Stimulated activated CD8-positive, alpha-beta memory T cell treated with anti-CD3 and anti-CD28 coated beads, Interleukin-15, amount 100 ng/mL, for 1 hour (primary cell): ENCODE measurements at regions not wholly inside any gene's neighbourhood (a gene's known extent, or its start where the extent isn't known, plus 50 kb on each side); places are given as distances from the start of the nearest gene placed in this dataset.

Experiments
- DNase-seq: peaks from one replicate; pipeline ENCODE4 v3.0.0-alpha.2; 2020; ENCODE audit warnings: low read depth

DNA sequence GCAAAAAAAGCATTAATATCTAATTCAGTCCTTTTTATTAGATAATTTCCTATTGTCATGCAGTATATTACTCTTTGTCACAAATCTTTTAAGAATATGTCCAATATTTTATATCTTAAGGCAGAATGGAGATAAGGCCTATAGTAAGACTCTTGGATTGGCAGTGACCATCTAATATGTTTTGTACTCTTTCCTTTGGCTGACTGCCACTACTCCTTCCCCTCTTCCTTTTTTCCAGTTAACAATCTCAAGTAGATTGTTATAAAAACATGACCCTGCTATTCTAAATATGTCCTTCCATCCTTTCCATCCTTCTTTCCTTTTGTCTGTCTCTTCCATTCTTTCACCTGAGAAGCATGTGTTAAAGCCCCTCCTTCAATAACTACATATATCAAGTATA is 92.8 kb upstream of the TMEM168 start:
- DNase-seq = no peak

DNA sequence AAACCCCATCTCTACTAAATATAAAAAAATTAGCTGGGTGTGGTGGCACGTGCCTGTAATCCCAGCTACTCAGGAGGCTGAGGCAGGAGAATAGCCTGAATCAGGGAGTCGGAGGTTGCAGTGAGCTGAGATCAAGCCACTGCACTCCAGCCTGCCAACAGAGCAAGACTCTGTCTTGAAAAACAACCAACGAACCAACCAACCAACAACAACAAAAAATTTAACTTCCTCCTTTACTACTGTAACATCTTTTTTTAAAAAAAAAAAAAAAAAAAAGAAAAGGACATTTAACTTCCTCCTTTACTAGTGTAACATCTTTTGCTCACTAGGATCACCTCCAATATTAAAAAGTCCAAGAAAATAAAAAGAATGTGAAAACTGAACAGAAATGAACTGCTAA is 92.3 kb upstream of the TMEM168 start:
- DNase-seq = no peak

DNA sequence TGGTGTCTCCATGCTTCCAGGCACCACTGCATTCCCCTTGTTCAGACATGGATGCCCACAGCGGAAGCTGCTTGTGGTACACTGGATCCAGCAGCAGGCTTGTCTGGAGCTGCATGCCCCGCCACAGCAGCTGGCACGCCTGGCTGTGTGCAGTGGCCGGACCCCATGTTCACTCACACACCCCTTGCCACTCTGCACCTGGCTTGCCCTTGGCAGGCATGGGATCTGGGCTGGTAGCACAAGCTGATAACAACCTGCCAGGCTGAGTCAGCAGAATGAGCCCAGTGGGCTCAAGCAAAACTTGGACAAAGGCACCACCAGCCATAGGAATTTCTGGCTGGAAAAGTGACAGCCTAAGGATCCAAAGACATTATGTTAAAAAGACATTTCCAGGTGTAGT is 91.8 kb upstream of the TMEM168 start:
- DNase-seq = no peak

DNA sequence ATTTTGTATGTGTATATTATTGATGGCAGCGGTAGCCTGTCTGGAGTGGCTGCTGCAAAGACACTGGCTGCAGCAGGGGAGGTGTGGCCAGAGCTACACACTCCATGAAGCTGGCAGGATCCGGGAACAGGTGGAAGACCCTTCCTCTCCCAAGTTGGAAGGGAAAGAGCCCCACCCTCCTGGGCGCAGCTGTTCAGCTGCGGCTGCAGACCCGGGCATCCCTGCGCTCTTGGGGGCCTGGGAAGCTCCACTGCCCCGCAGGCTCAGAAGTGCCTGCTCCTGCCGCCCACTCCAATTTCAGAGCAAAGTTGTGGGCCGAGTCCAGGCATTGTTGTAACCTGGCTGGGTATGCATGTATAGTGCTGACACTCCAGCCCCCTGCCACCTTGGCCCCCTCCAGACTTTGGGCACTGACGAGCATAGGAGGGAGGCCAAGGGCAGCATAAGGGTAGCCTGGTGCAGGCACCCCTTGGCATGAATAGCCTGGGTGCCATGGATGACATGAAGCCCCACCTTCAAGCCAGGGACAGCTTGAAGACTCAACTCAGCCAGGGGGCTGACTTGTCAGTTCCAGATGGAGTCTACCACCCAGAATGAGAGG is 90.7 kb upstream of the TMEM168 start:
- no peak for DNase-seq

DNA sequence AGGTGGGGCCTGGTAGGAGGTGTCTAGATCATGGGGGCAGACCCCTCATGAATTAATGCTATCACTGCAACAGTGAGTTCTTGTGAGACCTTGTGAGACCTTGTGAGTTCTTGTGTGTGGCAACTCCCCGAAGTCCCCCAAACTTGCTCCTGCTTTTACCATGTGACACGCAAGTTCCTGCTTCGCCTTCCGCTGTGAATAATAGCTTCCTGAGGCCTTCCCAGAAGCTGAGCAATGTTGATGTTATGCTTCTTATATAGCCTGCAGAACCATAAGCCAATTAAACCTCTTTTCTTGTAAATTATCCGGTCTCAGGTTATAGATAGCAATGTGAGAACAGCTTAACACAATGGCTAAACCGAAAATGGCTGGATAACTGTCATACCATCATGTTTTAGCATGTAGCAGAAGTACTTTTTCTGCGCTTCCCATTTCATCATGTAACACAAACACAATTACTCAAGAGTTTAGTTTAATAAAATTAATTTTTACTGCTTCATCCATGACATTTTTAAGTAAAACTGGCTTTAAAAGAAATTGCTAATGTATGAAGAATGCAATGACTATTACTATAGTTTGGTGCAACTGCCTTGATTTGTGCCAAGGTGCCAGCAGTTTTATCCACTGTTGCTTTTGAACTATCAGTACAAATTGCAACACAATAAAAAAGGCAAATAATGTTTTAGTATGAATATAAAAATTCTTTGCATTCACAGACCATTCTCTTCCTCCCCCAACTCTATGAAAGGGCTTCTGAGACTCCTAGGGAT is 87.7 kb upstream of the TMEM168 start:
- DNase-seq = no peak

DNA sequence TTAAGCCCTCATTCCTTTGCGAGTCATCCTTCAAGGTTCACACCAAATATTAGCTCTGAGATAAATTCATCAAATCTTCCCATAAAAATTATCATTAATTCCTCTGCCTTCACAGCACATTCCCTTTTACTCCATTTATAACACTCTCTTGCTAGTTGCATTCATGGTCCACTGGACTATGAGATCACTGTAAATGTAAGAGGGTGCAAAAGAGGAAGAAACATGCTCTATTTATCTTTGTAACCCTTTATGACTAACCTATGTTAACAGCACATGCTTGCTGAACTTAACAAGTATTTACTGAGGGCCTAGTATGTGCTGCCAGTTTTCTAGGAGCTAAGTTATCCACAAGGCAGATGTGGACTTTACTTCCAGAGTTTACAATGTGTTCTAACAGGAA is 86.7 kb upstream of the TMEM168 start:
- DNase-seq = no peak

DNA sequence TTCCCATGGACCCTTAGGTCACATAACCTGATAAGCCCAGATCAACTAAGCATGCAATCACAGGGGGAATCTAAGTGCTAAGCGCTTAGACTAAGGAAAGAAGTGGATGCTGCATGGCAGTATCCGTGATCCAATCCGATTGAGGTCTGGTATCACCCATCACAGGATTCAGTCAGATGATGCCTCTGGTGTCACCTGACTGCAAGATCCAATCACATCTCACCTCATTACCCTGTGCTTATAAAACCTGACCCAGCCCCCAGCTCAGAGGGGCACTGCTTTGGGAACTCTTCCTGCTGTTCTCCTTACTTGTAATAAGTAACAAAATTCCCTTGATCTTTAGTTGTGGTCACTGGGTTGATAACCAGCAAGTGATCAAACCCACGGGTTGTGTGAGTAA is 84.7 kb upstream of the TMEM168 start:
- DNase-seq = no peak

DNA sequence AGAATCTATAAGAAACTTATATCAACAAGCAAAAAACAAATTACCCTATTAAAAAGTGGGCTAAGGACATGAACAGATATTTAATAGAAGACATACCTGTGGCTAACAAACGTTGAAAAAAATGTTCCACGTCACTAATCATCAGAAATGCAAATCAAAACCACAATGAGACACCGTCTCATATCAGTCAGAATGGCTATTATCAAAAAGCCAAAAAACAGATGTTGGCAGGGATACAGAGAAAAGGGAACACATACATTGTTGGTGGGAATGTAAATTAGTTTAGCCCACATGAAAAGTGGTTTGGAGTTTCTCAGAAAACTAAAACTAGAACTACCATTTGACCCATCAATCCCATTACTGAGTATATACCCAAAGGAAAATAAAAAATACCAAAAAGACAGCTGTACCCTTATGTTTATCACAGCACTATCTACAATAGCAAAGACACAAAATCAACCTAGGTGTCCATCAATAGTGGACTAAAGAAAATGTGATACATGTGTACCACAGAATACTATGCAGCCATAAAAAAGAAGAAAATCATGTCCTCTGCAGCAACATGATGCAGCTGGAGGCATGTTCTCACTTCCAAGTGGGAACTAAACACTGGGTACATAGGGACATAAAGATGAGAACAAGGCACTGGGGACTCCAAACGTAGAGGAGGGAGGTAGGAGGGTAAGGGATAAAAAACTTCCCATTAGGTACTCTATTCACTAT is 83.8 kb upstream of the TMEM168 start:
- DNase-seq = no peak

DNA sequence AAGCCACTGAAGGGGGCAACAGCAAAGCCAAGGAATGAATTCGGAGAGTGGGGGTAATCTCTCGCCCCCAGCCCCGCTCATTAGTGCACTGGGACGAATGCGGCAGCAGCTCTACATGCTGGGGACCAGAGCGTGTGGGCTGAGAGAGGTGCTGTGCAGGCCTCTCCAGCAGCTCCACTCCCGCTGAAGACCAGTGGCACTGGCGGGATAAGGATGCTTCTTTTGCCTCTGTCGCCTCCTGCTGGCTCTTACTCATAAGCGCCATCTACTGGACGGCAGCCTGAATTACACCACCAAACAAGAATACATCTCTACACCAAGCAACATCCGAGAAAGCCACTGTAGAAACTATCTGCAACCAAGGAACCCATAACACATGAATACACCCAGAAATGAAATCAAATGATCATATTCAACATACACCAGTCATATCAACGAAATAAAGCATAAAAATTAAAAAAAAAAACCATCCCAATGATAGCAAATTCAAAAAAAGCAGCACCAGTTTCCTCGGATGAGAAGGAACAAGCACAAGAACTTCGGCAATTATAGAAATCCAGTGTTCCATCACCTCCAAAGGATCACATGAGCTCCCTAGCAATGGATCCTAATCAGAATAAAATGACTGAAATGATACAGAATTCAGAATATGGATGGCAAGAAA is 79.0 kb upstream of the TMEM168 start:
- peak; percentile 14 for DNase-seq

DNA sequence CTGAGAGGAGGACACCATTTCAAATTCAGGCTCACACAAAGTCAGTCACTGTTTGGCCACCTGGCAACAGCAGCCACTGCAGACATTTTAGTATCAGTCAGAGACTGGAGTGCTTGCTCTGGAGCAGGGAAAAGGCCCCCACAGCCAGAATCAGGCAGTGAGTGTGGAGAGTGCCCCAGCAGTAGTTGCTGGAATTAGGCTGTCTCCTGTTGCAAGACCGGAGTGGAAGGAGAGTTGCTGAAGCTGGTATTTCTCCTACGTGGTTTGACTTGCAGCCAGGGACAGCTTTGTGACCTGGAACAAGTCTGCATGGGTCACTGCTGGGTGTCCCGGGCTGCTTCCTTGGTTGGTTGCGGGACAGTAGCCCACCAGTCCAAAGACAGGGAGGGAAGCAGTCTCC is 78.4 kb upstream of the TMEM168 start:
- no peak for DNase-seq

DNA sequence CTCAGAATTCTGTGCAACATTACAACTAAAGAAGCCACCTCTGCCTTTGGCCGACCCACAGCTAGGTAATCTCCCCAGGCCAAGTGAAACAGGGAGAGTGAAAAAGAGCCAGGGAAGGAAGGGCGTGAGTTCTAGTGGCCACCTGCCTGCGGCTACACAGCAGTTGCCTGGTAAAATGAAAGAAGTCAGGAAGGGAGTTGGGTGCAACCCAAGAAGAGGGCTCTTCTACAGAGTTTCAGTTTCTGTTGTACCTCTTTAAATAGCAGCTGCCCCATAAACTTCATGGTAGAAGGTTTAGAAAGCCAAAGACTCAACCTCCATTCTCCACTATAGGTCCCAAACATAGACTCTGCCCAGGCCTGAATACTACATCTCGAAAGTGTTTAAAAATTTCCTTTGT is 76.2 kb upstream of the TMEM168 start:
- no peak for DNase-seq

DNA sequence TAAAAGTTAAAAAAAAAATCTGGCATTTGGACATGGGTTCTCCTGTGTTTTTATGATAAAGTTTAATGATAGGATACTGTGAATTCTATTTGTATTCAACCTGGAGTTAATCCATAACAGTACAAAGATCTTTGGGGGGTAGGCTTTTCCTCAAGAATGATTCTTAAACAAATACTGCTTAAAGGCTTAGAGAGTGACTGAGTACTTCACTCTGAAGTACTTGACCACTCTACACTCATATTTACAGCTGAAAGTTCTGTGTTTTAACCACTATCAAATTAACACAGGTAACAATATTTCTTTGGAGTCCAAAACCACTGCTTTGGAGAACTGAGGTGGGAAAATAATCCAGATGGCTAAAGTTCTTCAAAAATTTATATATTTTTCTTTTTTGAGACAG is 74.2 kb upstream of the TMEM168 start:
- no peak for DNase-seq

DNA sequence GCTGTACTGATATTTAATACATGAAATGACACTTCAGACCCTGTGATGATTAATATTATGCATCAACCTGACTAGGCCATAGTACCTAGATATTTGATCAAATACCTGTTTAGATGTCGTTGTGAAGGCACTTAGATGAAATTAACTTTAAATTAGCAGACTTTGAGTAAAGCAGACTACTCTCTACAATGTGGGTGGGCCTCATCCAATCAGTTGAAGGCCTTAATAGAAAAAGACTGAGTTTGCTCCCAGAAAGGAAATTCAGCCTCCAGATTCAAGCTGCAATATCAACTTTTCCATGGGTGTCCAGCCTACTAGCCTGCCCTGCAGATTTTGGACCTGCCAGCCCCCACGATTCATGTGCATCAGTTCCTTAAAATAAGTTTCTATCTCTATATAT is 68.6 kb upstream of the TMEM168 start:
- DNase-seq = no peak

DNA sequence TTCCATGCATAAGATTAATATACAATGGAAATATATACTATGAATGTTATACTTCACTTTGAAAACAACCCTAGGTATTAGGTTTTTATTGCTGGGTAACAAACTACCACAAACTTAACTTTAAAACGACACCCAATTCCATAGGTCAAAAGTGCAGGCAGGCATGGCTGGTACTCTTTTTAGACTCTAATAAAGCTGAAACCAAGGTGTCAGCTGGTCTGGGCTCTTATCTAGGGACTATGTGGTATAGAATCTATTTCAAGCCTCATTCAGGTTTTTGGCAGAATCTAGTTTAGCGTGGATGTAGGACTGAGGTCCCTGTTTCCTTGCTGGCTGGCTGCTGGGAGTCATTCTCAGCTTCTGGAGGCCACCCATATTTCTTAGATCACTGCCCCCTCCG is 65.0 kb upstream of the TMEM168 start:
- no peak for DNase-seq

DNA sequence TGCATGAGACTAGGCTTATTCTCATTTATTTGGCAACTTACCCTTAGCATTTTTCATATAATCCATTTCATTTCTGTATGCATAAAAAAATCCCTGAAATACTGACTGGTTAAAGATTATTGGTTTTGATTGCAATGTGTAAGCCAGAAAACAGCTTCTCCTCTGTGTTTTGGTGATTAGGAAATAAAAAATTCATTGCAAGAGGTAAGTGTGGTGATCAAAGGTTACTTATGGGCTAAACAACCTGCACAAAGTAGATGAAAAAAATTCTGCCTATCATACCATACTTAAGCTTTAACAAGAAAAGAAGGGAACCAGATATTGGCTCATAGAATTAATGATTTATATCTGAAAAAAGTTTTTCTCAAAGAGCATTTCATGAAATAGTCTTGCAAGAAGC is 64.0 kb upstream of the TMEM168 start:
- DNase-seq = no peak

DNA sequence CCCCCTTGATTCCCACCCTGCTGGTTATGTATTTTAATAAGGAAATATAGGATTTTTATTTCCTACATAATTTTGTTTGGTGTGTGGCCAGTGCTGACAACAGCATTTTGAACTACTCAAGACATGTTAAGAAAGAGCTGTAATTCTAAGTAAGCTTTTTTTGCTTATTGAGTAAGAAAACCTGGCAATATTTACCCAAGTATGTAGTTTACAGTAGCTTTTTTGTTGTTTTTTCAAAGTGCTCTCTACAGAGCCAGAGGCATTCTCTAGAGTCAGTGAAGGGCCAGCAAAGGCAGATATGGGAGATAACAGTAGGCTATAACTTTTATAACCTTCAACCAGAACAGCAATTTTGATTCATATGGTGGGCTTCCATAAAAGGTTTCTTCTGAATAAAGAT is 63.2 kb upstream of the TMEM168 start:
- DNase-seq = no peak

DNA sequence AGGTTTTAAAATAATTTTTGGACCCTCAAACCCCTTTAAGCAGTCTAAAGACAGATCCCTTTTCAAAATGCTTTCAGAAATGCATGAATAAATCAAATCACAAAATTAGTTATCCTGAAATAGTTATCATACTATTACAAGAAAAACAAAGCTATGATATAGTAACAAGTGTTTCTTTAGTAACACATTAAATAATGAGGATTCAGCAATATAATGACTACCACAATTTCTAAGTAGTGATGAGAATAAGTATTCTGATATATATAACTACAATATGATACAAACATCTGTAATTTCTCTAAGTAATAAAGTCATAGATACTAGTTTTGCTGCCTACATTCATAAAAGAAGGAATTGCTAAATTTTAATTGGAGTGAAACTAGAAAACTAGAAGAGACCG is 53.0 kb upstream of the TMEM168 start:
- DNase-seq = no peak
